ENCODE measurements at regions not wholly inside any gene's neighbourhood (a gene's known extent, or its start where the extent isn't known, plus 50 kb on each side); places are given as distances from the start of the nearest gene placed in this dataset.

GRCh38 chr9:89849096-89849495 is 244.3 kb downstream of the GADD45G start:
- DNase-seq (ENCODE audit: low spot score) (no peak), ATAC-seq (no peak)
- Histone ChIP-seq H3K27ac (ENCODE audit: low read depth) (no peak overlapping the region), H3K27me3 (ENCODE audit: insufficient read depth) (no peaks in the 10 kb centered on the region), H3K4me2 (no peak overlapping the region), H3K36me3 (ENCODE audit: insufficient read depth) (no peaks in the 10 kb centered on the region), H3K79me2 (replicated peaks; ENCODE audit: insufficient read depth) (no peaks in the 10 kb centered on the region), H3K4me3 (no peak overlapping the region), H3K4me1 (ENCODE audit: insufficient read depth) (no peaks in the 10 kb centered on the region), H3K9me2 (ENCODE audit: insufficient read depth) (0 out of 2 replicates have a peak, but pooled peaks cover 5% of the 10 kb centered on the region), H2AFZ (no peak overlapping the region), H4K20me1 (replicated peaks; ENCODE audit: insufficient read depth) (no peaks in the 10 kb centered on the region), H3F3A (replicated peaks; ENCODE audit: low read depth) (no peaks in the 10 kb centered on the region)
- no peak overlapping the region for H3K27ac Mint-ChIP-seq
- no peaks in the 10 kb centered on the region for H3K36me3 Mint-ChIP-seq (ENCODE audit: low read depth)
- H3K4me3 Mint-ChIP-seq: no peak overlapping the region
- TF ChIP-seq STAT1 (IDR thresholded peaks at IDR 0.05; ENCODE audit: unreplicated experiment) (no peak), EZH2 (IDR thresholded peaks at IDR 0.05; ENCODE audit: low read depth, unreplicated experiment) (no peak), EZH2phosphoT487 (IDR thresholded peaks at IDR 0.05; ENCODE audit: unreplicated experiment) (no peak), CTCF (conservative IDR thresholded peaks at IDR 0.05; ENCODE audit: low read depth in 2 of 2) (no peak), CREB1 (CRISPR knock-in tag; IDR thresholded peaks at IDR 0.05; ENCODE audit: low read depth) (no peak), JUNB (IDR thresholded peaks at IDR 0.05; ENCODE audit: unreplicated experiment) (no peak), ZNF462 (CRISPR knock-in tag; IDR thresholded peaks at IDR 0.05) (no peak), ZNF114 (CRISPR knock-in tag; IDR thresholded peaks at IDR 0.05) (no peak), POLR2AphosphoS5 (IDR thresholded peaks at IDR 0.05; ENCODE audit: low read depth) (no peak), ZNF331 (CRISPR knock-in tag; IDR thresholded peaks at IDR 0.05; ENCODE audit: low read depth) (no peak), REST (IDR thresholded peaks at IDR 0.05; ENCODE audit: unreplicated experiment) (no peak), ETS1 (IDR thresholded peaks at IDR 0.05) (no peak), NANOG (IDR thresholded peaks at IDR 0.05; ENCODE audit: borderline replicate concordance) (no peak)
- H3K4me1 Mint-ChIP-seq: peaks cover 2% of the 10 kb centered on the region; the same call in 1 of the 3 replicates
- H3K9me3 Mint-ChIP-seq: no peaks in the 10 kb centered on the region
- peaks cover 5% of the 10 kb centered on the region for H3K27me3 Mint-ChIP-seq (ENCODE audit: insufficient read depth, low read depth, poor library complexity)

Measured in GM23338 (cell line).